K562 (cell line): ENCODE measurements at regions not wholly inside any gene's neighbourhood (a gene's known extent, or its start where the extent isn't known, plus 50 kb on each side); places are given as distances from the start of the nearest gene placed in this dataset.

Experiments used
- ATAC-seq: fragments of 200-7000 bp; cut with Tn5 transposase; 3 replicates; pipeline ENCODE4 v1.9.1; 2020; ENCODE audit warnings: moderate library complexity
- BruUV-seq: library from RNA; stranded (reverse); fragments of 400-500 nt; replicated peaks from 2 replicates; lab custom pipeline; 2021; lab: Mats Ljungman, UMichigan
- CTCF ChIA-PET: fragments of 300-600 bp; formaldehyde crosslinking; extraction: SDS; loops from one replicate; lab custom pipeline; 2021; ENCODE audit warnings: low intra/inter-chr PET ratio; lab: Yijun Ruan, JAX
- POLR2A ChIA-PET: fragments of 300-600, 350-650 bp; sonication (Branson Sonifier 250); formaldehyde crosslinking; extraction: SDS; loops from one replicate; lab custom pipeline; 2021; ENCODE audit warnings: antibody characterized with exemption, inconsistent platforms; lab: Yijun Ruan, JAX
- DNase-seq, 4 experiments: peaks; one replicate each; pipeline versions ENCODE4 v3.0.0 to v3.0.0-alpha.2; 2011 to 2018; ENCODE audit warnings: low spot score in 3 of 4, mixed read lengths in 3 of 4; ENCODE audit errors: extremely low read depth in 1 of 4
- FAIRE-seq: peaks from 2 replicates; lab custom pipeline; 2011; peaks lifted over from hg19 to GRCh38; lab: Jason Lieb, UNC
- H2AFZ ChIP-seq: 2 replicates; pipeline ENCODE4 v1.6.0; 2011; ENCODE audit warnings: low read depth, low read length, control low read depth, inconsistent platforms
- H3K27ac ChIP-seq: fragments of 200-600 bp; 3 replicates; pipeline ENCODE4 v1.8.0; 2011; ENCODE audit warnings: low read depth, mild to moderate bottlenecking, control low read depth, inconsistent platforms, low read length, moderate library complexity, mixed read lengths; ENCODE audit errors: extremely low read depth
- H3K27me3 ChIP-seq, 2 experiments: fragments of 300-600 bp in 1 of 2; 2 replicates in 1 of 2; 3 replicates in 1 of 2; pipeline versions ENCODE4 v1.6.0 to v1.8.0; 2011; ENCODE audit warnings: inconsistent platforms in 2 of 2, low read length in 2 of 2, mild to moderate bottlenecking in 1 of 2, mixed read lengths in 1 of 2, moderate library complexity in 1 of 2; ENCODE audit not compliant: control insufficient read depth in 2 of 2, insufficient read depth in 2 of 2
- H3K36me3 ChIP-seq: fragments of 300-600 bp; 3 replicates; pipeline ENCODE4 v1.8.0; 2011; ENCODE audit warnings: mild to moderate bottlenecking, low read length, inconsistent platforms; ENCODE audit not compliant: control insufficient read depth, insufficient read depth
- H3K4me1 ChIP-seq, 2 experiments: fragments of 200-600 bp in 1 of 2; replicated peaks in 1 of 2; 2 replicates in 1 of 2; 3 replicates in 1 of 2; pipeline versions ENCODE4 v1.5.1 to v1.8.0; 2011; ENCODE audit warnings: inconsistent platforms in 2 of 2, low read length in 2 of 2, mild to moderate bottlenecking in 1 of 2, mixed read lengths in 1 of 2, moderate library complexity in 1 of 2; ENCODE audit not compliant: control insufficient read depth in 2 of 2, insufficient read depth in 2 of 2
- H3K4me2 ChIP-seq: 2 replicates; pipeline ENCODE4 v1.6.1; 2011; ENCODE audit warnings: low read length, control low read depth, inconsistent platforms, mixed read lengths; ENCODE audit not compliant: insufficient read depth
- H3K4me3 ChIP-seq: fragments of 200-600 bp; sonication (generic), shearing (Covaris generic); 2 replicates; pipeline ENCODE4 v1.5.1; 2016; ENCODE audit warnings: control low read depth, inconsistent platforms
- H3K79me2 ChIP-seq: fragments of 200-600 bp; 3 replicates; pipeline ENCODE4 v1.8.0; 2011; ENCODE audit warnings: low read length, inconsistent platforms; ENCODE audit not compliant: control insufficient read depth, insufficient read depth
- H3K9ac ChIP-seq, 2 experiments: 2 replicates each; pipeline versions ENCODE4 v1.6.0 to v1.6.1; 2011; ENCODE audit warnings: low read depth in 2 of 2, low read length in 2 of 2, control low read depth in 1 of 2, inconsistent platforms in 1 of 2, mild to moderate bottlenecking in 1 of 2, mixed read lengths in 1 of 2; ENCODE audit not compliant: insufficient read depth in 1 of 2
- H3K9me1 ChIP-seq: one replicate; pipeline ENCODE4 v1.6.0; 2011; ENCODE audit warnings: inconsistent platforms, mild to moderate bottlenecking, low read length, moderate library complexity; ENCODE audit not compliant: control insufficient read depth, insufficient read depth
- H3K9me3 ChIP-seq: replicated peaks from 2 replicates; pipeline ENCODE4 v1.5.1; 2011; ENCODE audit warnings: low read depth, low read length, inconsistent platforms; ENCODE audit not compliant: control insufficient read depth, insufficient read depth
- H4K20me1 ChIP-seq: replicated peaks from 2 replicates; pipeline ENCODE4 v1.6.1; 2011; ENCODE audit warnings: low read length, inconsistent platforms, mixed read lengths; ENCODE audit not compliant: control insufficient read depth, insufficient read depth
- CHD4 ChIP-seq: fragments of 200-600 bp; sonication (generic); IDR thresholded peaks from 3 replicates; pipeline ENCODE4 v1.6.1; 2012; ENCODE audit warnings: low read depth, mild to moderate bottlenecking, mixed read lengths, low read length, inconsistent platforms; ENCODE audit not compliant: insufficient read depth, insufficient replicate concordance, poor library complexity, severe bottlenecking
- DACH1 ChIP-seq: fragments of 450-650 bp; IDR thresholded peaks from 2 replicates; pipeline ENCODE4 v1.6.1; 2018; ENCODE audit not compliant: partially characterized antibody
- HIVEP1 ChIP-seq: fragments of 250-450 bp; sonication (Bioruptor Pico); IDR thresholded peaks from 2 replicates; pipeline ENCODE4 v1.4.0; 2020; ENCODE audit warnings: mild to moderate bottlenecking
- KLF13 ChIP-seq: fragments of 450-650 bp; IDR thresholded peaks from 2 replicates; pipeline ENCODE4 v1.6.1; 2016; ENCODE audit warnings: missing genetic modification characterization, low read depth, mild to moderate bottlenecking, missing compliant biosample characterization, moderate library complexity, borderline replicate concordance
- PHF20 ChIP-seq: fragments of 450-650 bp; IDR thresholded peaks from 2 replicates; pipeline ENCODE4 v1.6.1; 2018; ENCODE audit not compliant: partially characterized antibody
- UBTF ChIP-seq, 2 experiments: IDR thresholded peaks; 2 replicates each; pipeline ENCODE4 v1.6.1; 2012; ENCODE audit warnings: improper control_type of control experiment in 2 of 2, low read depth in 2 of 2, low read length in 2 of 2, borderline replicate concordance in 1 of 2
- WGBS: fragments of 100-300 bp; shearing (Covaris generic); methylation state at CpG from one replicate; pipeline ENCODE4 v1.1.6; 2016; ENCODE audit warnings: low coverage, mixed read lengths; ENCODE audit not compliant: insufficient coverage; ENCODE audit errors: missing lambda C conversion rate; 5-methylcytosine and 5-hydroxymethylcytosine counted together
- in situ Hi-C: fragments of 300-500 bp; cut with MboI; formaldehyde crosslinking; loops from 4 replicates; pipeline ENCODE4 v1.15.0; 2018; ENCODE audit warnings: inconsistent platforms, mixed read lengths
- intact Hi-C: fragments of 100-400 bp; cut with micrococcal nuclease; formaldehyde crosslinking; loops from 2 replicates; pipeline ENCODE4 v1.14.2; 2022
- TF ChIP-seq, protein P1 (sequence below), 2 experiments: fragments of 450-650 bp; IDR thresholded peaks; 2 replicates each; pipeline ENCODE4 v1.6.1; 2016

GRCh38 chrX:7486505-7486904 is 338.6 kb upstream of the PUDP start:
- BruUV-seq, result no TSS peak
- H4K20me1 ChIP-seq, result no peaks in the 10 kb centered on the region
- no peaks in the 10 kb centered on the region for H3K36me3 ChIP-seq
- WGBS, result 0% methylated on average over 3 of the region's 3 CpGs
- no peak overlapping the region for H3K27ac ChIP-seq
- TF ChIP-seq PHF20 (no peak), DACH1 (no peak), KLF13 (no peak), UBTF (IDR thresholded peaks at IDR 0.05; ENCODE audit: borderline replicate concordance in 1 of 2, low read depth in 2 of 2, low read length in 2 of 2) (no peak), CHD4 (no peak), HIVEP1 (no peak)
- TF ChIP-seq, protein P1, sequence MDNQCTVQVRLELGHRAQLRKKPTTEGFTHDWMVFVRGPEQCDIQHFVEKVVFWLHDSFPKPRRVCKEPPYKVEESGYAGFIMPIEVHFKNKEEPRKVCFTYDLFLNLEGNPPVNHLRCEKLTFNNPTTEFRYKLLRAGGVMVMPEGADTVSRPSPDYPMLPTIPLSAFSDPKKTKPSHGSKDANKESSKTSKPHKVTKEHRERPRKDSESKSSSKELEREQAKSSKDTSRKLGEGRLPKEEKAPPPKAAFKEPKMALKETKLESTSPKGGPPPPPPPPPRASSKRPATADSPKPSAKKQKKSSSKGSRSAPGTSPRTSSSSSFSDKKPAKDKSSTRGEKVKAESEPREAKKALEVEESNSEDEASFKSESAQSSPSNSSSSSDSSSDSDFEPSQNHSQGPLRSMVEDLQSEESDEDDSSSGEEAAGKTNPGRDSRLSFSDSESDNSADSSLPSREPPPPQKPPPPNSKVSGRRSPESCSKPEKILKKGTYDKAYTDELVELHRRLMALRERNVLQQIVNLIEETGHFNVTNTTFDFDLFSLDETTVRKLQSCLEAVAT (IDR thresholded peaks at IDR 0.05), result no peak
- no peaks in the 10 kb centered on the region for H3K27me3 ChIP-seq
- intact Hi-C loops, result no loop called here
- in situ Hi-C loops, result no loop called here
- no peaks in the 10 kb centered on the region for H3K4me1 ChIP-seq
- DNase-seq, result no peak
- FAIRE-seq, result no peak
- ChIA-PET CTCF (no interaction called here), POLR2A (no interaction called here)
- no peak overlapping the region for H3K9ac ChIP-seq
- H3K9me1 ChIP-seq, result no peaks in the 10 kb centered on the region
- no peak overlapping the region for H2AFZ ChIP-seq
- ATAC-seq, result no peak
- H3K79me2 ChIP-seq, result no peaks in the 10 kb centered on the region
- no peaks in the 10 kb centered on the region for H3K9me3 ChIP-seq
- H3K4me2 ChIP-seq, result no peak overlapping the region
- H3K4me3 ChIP-seq, result no peak overlapping the region
